ENCODE measurements at regions not wholly inside any gene's neighbourhood (a gene's known extent, or its start where the extent isn't known, plus 50 kb on each side); places are given as distances from the start of the nearest gene placed in this dataset.

DNA sequence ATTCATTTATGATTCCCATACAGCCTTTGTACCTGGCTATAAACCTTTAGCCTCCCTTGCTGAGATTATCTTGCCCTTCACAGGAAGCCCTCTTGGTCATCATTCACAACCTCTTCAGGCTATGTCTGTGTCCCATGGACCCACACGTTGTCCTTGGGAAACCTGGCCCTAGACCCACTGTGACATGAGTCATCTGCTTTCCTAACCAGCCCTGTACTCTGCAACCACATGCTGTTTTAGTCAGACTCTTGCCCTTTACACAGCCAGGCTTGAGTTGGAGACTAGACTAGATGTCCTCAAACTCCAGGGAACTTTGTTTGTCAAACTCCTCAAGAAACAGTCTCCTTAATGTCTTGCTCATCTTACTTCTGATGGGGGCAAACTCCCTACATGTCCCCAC lies 229.3 kb upstream of the ZSWIM2 start (continued):
- TF ChIP-seq BCLAF1 (IDR thresholded peaks at IDR 0.05), result no peak
- no peak for TF ChIP-seq ATF7 (IDR thresholded peaks at IDR 0.05; ENCODE audit: low read depth)
- no peak for TF ChIP-seq ZBTB11 (CRISPR knock-in tag; IDR thresholded peaks at IDR 0.05)
- no peak for TF ChIP-seq SP1 (IDR thresholded peaks at IDR 0.05; ENCODE audit: low read depth, low read length)
- no peak for TF ChIP-seq ELK1 (IDR thresholded peaks at IDR 0.05; ENCODE audit: low read depth, low read length)

GRCh38 chr2:187075671-187076070 lies 226.7 kb upstream of the ZSWIM2 start:
- H3K27ac ChIP-seq (ENCODE audit: control insufficient read depth, insufficient read depth), result no peak overlapping the region

More at GRCh38 chr2:187075671-187076070, 226.7 kb upstream of the ZSWIM2 start:
- in situ Hi-C loops (cut with MboI) (no loop called here), intact Hi-C loops (cut with micrococcal nuclease; ENCODE audit: unreplicated experiment) (no loop called here)
- FAIRE-seq (no peak), ATAC-seq (no peak), DNase-seq (ENCODE audit: low read depth, low spot score) (no peak)
- CTCF ChIA-PET, result no interaction called here
- POLR2A ChIA-PET, result no interaction called here
- no peaks in the 10 kb centered on the region for H4K20me1 ChIP-seq (ENCODE audit: control insufficient read depth, insufficient read depth)
- H3K27me3 ChIP-seq (replicated peaks in 1 of 2; ENCODE audit: control insufficient read depth in 2 of 2, insufficient read depth in 2 of 2, low read length in 1 of 2), result no peaks in the 10 kb centered on the region
- H3K4me2 ChIP-seq (ENCODE audit: control insufficient read depth, insufficient read depth), result no peak overlapping the region
- H3K9ac ChIP-seq (ENCODE audit: control insufficient read depth, insufficient read depth, low read length), result no peak overlapping the region
- TF ChIP-seq, protein P1, sequence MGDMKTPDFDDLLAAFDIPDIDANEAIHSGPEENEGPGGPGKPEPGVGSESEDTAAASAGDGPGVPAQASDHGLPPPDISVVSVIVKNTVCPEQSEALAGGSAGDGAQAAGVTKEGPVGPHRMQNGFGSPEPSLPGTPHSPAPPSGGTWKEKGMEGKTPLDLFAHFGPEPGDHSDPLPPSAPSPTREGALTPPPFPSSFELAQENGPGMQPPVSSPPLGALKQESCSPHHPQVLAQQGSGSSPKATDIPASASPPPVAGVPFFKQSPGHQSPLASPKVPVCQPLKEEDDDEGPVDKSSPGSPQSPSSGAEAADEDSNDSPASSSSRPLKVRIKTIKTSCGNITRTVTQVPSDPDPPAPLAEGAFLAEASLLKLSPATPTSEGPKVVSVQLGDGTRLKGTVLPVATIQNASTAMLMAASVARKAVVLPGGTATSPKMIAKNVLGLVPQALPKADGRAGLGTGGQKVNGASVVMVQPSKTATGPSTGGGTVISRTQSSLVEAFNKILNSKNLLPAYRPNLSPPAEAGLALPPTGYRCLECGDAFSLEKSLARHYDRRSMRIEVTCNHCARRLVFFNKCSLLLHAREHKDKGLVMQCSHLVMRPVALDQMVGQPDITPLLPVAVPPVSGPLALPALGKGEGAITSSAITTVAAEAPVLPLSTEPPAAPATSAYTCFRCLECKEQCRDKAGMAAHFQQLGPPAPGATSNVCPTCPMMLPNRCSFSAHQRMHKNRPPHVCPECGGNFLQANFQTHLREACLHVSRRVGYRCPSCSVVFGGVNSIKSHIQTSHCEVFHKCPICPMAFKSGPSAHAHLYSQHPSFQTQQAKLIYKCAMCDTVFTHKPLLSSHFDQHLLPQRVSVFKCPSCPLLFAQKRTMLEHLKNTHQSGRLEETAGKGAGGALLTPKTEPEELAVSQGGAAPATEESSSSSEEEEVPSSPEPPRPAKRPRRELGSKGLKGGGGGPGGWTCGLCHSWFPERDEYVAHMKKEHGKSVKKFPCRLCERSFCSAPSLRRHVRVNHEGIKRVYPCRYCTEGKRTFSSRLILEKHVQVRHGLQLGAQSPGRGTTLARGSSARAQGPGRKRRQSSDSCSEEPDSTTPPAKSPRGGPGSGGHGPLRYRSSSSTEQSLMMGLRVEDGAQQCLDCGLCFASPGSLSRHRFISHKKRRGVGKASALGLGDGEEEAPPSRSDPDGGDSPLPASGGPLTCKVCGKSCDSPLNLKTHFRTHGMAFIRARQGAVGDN (IDR thresholded peaks at IDR 0.05), result no peak
- TF ChIP-seq BCL11A (IDR thresholded peaks at IDR 0.05; ENCODE audit: low read depth, low read length) (no peak), CBFB (IDR thresholded peaks at IDR 0.05; ENCODE audit: low read depth) (no peak), ESRRA (IDR thresholded peaks at IDR 0.05; ENCODE audit: low read length) (no peak), MYC (IDR thresholded peaks at IDR 0.05; ENCODE audit: insufficient read depth, insufficient read length, insufficient replicate concordance, low read length, severe bottlenecking) (no peak)
- 40% methylated on average over 4 of the region's 4 CpGs for WGBS (ENCODE audit: insufficient coverage, insufficient replicate concordance, low lambda C conversion rate, missing lambda C conversion rate)
- no peaks in the 10 kb centered on the region for H3K4me1 ChIP-seq (ENCODE audit: control insufficient read depth, insufficient read depth, low read length)
- H3K79me2 ChIP-seq (ENCODE audit: control insufficient read depth, insufficient read depth, low read length), result no peaks in the 10 kb centered on the region
- BruUV-seq (replicated peaks), result no TSS peak
- no peaks in the 10 kb centered on the region for H3K9me3 ChIP-seq (replicated peaks; ENCODE audit: control insufficient read depth, insufficient read depth, low read length)
- RAD21 ChIA-PET (ENCODE audit: unreplicated experiment), result no interaction called here
- H3K36me3 ChIP-seq (ENCODE audit: control insufficient read depth in 2 of 2, insufficient read depth in 2 of 2, low read length in 1 of 2), result no peaks in the 10 kb centered on the region
- H3K4me3 ChIP-seq, result no peak overlapping the region
- no peak overlapping the region for H2AFZ ChIP-seq (ENCODE audit: control insufficient read depth, low read depth, low read length)
- SMC1A ChIA-PET (ENCODE audit: uncharacterized antibody, unreplicated experiment), result interaction anchor here (1.5 kb wide), 1 partner anchor 31 kb away, joined by 3 read pairs; no protein-coding TSS in a partner anchor

All from GM12878 (cell line).